SK-N-SH (cell line): ENCODE measurements at regions not wholly inside any gene's neighbourhood (a gene's known extent, or its start where the extent isn't known, plus 50 kb on each side); places are given as distances from the start of the nearest gene placed in this dataset.

Experiments used
- CTCF ChIA-PET: fragments of 300-600, 350-600 bp; formaldehyde crosslinking; extraction: SDS; loops from one replicate; lab custom pipeline; 2021; lab: Yijun Ruan, JAX
- POLR2A ChIA-PET: fragments of 350-600 bp; sonication (Branson Sonifier 250); formaldehyde crosslinking; extraction: SDS; loops from one replicate; lab custom pipeline; 2020; ENCODE audit warnings: antibody characterized with exemption, inconsistent platforms; lab: Yijun Ruan, JAX
- DNase-seq: peaks from one replicate; pipeline ENCODE4 v3.0.0; 2012
- H2AFZ ChIP-seq: fragments of 200-600 bp; sonication (generic); 2 replicates; pipeline ENCODE4 v1.8.1; 2016; ENCODE audit warnings: antibody characterized with exemption, mild to moderate bottlenecking, low read depth
- H3F3A ChIP-seq: fragments of 200-600 bp; sonication (generic); replicated peaks from 2 replicates; pipeline ENCODE3; 2016; ENCODE audit warnings: antibody characterized with exemption, mild to moderate bottlenecking; ENCODE audit not compliant: insufficient read depth
- H3K27ac ChIP-seq, 2 experiments: fragments of 200-500 bp in 1 of 2; fragments of 200-600 bp in 1 of 2; sonication (Bioruptor generic) in 1 of 2; sonication (generic), shearing (Covaris generic) in 1 of 2; 2 replicates each; pipeline versions ENCODE4 v1.5.1 to v1.6.1; 2014 to 2016; ENCODE audit warnings: low read depth in 2 of 2, inconsistent platforms in 1 of 2, low read length in 1 of 2, mild to moderate bottlenecking in 1 of 2, mixed read lengths in 1 of 2
- H3K27me3 ChIP-seq: fragments of 200-600 bp; sonication (generic), shearing (Covaris generic); 2 replicates; pipeline ENCODE4 v1.6.1; 2016; ENCODE audit warnings: mixed run types; ENCODE audit not compliant: insufficient read depth
- H3K36me3 ChIP-seq, 2 experiments: fragments of 200-500 bp in 1 of 2; fragments of 200-600 bp in 1 of 2; sonication (Bioruptor generic) in 1 of 2; sonication (generic) in 1 of 2; replicated peaks in 1 of 2; 2 replicates each; pipeline versions ENCODE3 to v1.5.1; 2014 to 2016; ENCODE audit warnings: low read length in 1 of 2, mild to moderate bottlenecking in 1 of 2; ENCODE audit not compliant: insufficient read depth in 2 of 2, control insufficient read depth in 1 of 2
- H3K4me1 ChIP-seq, 2 experiments: fragments of 200-500 bp in 1 of 2; fragments of 200-600 bp in 1 of 2; sonication (Bioruptor generic) in 1 of 2; sonication (generic), shearing (Covaris generic) in 1 of 2; 2 replicates each; pipeline versions ENCODE4 v1.5.1 to v1.6.1; 2014 to 2016; ENCODE audit warnings: low read depth in 1 of 2, low read length in 1 of 2, mixed run types in 1 of 2; ENCODE audit not compliant: insufficient read depth in 2 of 2, control insufficient read depth in 1 of 2
- H3K4me2 ChIP-seq: fragments of 200-600 bp; sonication (generic), shearing (Covaris generic); 2 replicates; pipeline ENCODE4 v1.6.1; 2017; ENCODE audit warnings: mixed run types
- H3K4me3 ChIP-seq, 2 experiments: fragments of 200-500 bp in 1 of 2; fragments of 200-600 bp in 1 of 2; sonication (Bioruptor generic) in 1 of 2; sonication (generic), shearing (Covaris generic) in 1 of 2; 2 replicates each; pipeline versions ENCODE4 v1.5.1 to v1.8.1; 2014 to 2016; ENCODE audit warnings: low read depth in 2 of 2, inconsistent platforms in 1 of 2, low read length in 1 of 2, mild to moderate bottlenecking in 1 of 2, mixed read lengths in 1 of 2, moderate library complexity in 1 of 2
- H3K79me2 ChIP-seq: fragments of 200-600 bp; sonication (generic); 2 replicates; pipeline ENCODE4 v1.8.1; 2017; ENCODE audit warnings: mild to moderate bottlenecking; ENCODE audit not compliant: insufficient read depth
- H3K9ac ChIP-seq: fragments of 200-600 bp; sonication (generic); 2 replicates; pipeline ENCODE4 v1.6.1; 2017; ENCODE audit warnings: mixed run types
- H3K9me2 ChIP-seq: fragments of 200-600 bp; sonication (generic); 2 replicates; pipeline ENCODE4 v1.6.1; 2017; ENCODE audit warnings: mixed run types
- H3K9me3 ChIP-seq: fragments of 200-600 bp; sonication (generic); 2 replicates; pipeline ENCODE4 v1.6.1; 2017; ENCODE audit warnings: mixed run types, mild to moderate bottlenecking, moderate library complexity
- H4K20me1 ChIP-seq: fragments of 200-600 bp; sonication (generic); 2 replicates; pipeline ENCODE4 v1.6.1; 2017; ENCODE audit warnings: mild to moderate bottlenecking, mixed run types; ENCODE audit not compliant: insufficient read depth
- FOSL2 ChIP-seq: IDR thresholded peaks from 2 replicates; pipeline ENCODE4 v1.4.0; 2012; ENCODE audit warnings: low read depth, mild to moderate bottlenecking, moderate library complexity, borderline replicate concordance
- FOXJ3 ChIP-seq: sonication (generic); formaldehyde crosslinking; IDR thresholded peaks from 2 replicates; pipeline ENCODE4 v1.5.1; 2020; ENCODE audit warnings: mild to moderate bottlenecking, missing genetic modification reagents
- MAX ChIP-seq: IDR thresholded peaks from 2 replicates; pipeline ENCODE4 v1.4.0; 2012; ENCODE audit warnings: low read depth
- NFIC ChIP-seq: IDR thresholded peaks from 2 replicates; pipeline ENCODE4 v1.4.0; 2012; ENCODE audit warnings: borderline replicate concordance
- POLR2AphosphoS5 ChIP-seq: IDR thresholded peaks from 2 replicates; pipeline ENCODE4 v1.6.1; 2012; ENCODE audit warnings: low read depth, low read length
- REST ChIP-seq: IDR thresholded peaks from 2 replicates; pipeline ENCODE4 v1.6.1; 2012; ENCODE audit warnings: mild to moderate bottlenecking, low read depth, low read length, moderate library complexity
- RFX5 ChIP-seq: IDR thresholded peaks from 2 replicates; pipeline ENCODE4 v1.6.1; 2012; ENCODE audit warnings: mild to moderate bottlenecking, improper control_type of control experiment, low read length
- RXRA ChIP-seq: IDR thresholded peaks from 2 replicates; pipeline ENCODE4 v1.4.0; 2012; ENCODE audit warnings: low read depth, mild to moderate bottlenecking, borderline replicate concordance
- SIN3A ChIP-seq: IDR thresholded peaks from 2 replicates; pipeline ENCODE4 v1.6.1; 2012; ENCODE audit warnings: low read depth, mild to moderate bottlenecking, low read length, moderate library complexity, borderline replicate concordance
- SMC3 ChIP-seq: IDR thresholded peaks from 2 replicates; pipeline ENCODE4 v1.6.1; 2012; ENCODE audit warnings: low read depth, low read length, improper control_type of control experiment
- TEAD4 ChIP-seq: IDR thresholded peaks from 2 replicates; pipeline ENCODE4 v1.4.0; 2012; ENCODE audit warnings: mild to moderate bottlenecking, borderline replicate concordance; ENCODE audit not compliant: insufficient read depth
- USF1 ChIP-seq: IDR thresholded peaks from 2 replicates; pipeline ENCODE4 v1.4.0; 2012; ENCODE audit warnings: low read depth, borderline replicate concordance
- YY1 ChIP-seq: IDR thresholded peaks from 2 replicates; pipeline ENCODE4 v1.4.0; 2012; ENCODE audit warnings: low read depth, mild to moderate bottlenecking
- WGBS: methylation state at CpG from one replicate; pipeline ENCODE4 v1.1.6; 2017; ENCODE audit warnings: low lambda C conversion rate; 5-methylcytosine and 5-hydroxymethylcytosine counted together
- TF ChIP-seq, protein P1 (sequence below): IDR thresholded peaks from 2 replicates; pipeline ENCODE4 v1.4.0; 2012; ENCODE audit warnings: low read depth, borderline replicate concordance
- TF ChIP-seq, protein P2 (sequence below): fragments of 150-350 bp; IDR thresholded peaks from 2 replicates; pipeline ENCODE4 v1.6.1; 2016; ENCODE audit warnings: mild to moderate bottlenecking, low read depth, low read length

DNA sequence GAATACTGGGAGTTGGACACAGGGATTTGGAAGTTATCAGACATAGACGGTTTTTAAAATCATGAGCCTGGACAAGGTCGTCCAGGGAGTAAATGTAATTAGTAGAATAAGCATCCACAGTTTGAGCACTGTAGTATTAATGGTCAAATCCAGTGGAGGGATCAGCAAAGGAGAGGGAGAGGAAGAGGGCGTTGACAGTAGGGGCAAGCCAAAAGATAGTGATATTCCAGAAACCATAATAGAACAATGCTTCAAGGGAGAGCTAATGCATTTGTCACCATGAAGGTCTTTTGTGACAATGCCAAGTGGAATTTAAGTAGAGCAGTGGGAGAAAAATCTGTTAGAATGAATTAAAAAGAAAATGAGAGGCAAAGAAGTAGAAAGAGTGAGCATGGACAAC lies 68.9 kb upstream of the SLC5A12 start:
- ChIA-PET POLR2A (no interaction called here), CTCF (interaction anchor here (0.7 kb wide), 1 partner anchor 350 kb away, joined by 3 read pairs; no protein-coding TSS in a partner anchor)
- Histone ChIP-seq H3K27me3 (no peaks in the 10 kb centered on the region), H3K9me2 (peaks cover 3% of the 10 kb centered on the region; the same call in 1 of the 2 replicates), H2AFZ (no peak overlapping the region), H3K4me2 (no peak overlapping the region), H3K4me1 (no peaks in the 10 kb centered on the region), H3K9ac (no peak overlapping the region), H3K4me3 (no peak overlapping the region), H3K79me2 (no peaks in the 10 kb centered on the region), H4K20me1 (no peaks in the 10 kb centered on the region), H3K9me3 (0 out of 2 replicates have a peak, but pooled peaks cover 2% of the 10 kb centered on the region), H3K36me3 (no peaks in the 10 kb centered on the region), H3K27ac (no peak overlapping the region), H3F3A (peaks cover 6% of the 10 kb centered on the region)
- 64% methylated on average over 3 of the region's 3 CpGs for WGBS
- DNase-seq: no peak
- TF ChIP-seq SMC3 (no peak), MAX (no peak), NFIC (no peak), TEAD4 (no peak), YY1 (no peak), FOXJ3 (CRISPR knock-in tag) (no peak), RXRA (no peak), USF1 (no peak), FOSL2 (no peak), REST (no peak), RFX5 (no peak), SIN3A (no peak), POLR2AphosphoS5 (no peak)
- TF ChIP-seq, protein P1, sequence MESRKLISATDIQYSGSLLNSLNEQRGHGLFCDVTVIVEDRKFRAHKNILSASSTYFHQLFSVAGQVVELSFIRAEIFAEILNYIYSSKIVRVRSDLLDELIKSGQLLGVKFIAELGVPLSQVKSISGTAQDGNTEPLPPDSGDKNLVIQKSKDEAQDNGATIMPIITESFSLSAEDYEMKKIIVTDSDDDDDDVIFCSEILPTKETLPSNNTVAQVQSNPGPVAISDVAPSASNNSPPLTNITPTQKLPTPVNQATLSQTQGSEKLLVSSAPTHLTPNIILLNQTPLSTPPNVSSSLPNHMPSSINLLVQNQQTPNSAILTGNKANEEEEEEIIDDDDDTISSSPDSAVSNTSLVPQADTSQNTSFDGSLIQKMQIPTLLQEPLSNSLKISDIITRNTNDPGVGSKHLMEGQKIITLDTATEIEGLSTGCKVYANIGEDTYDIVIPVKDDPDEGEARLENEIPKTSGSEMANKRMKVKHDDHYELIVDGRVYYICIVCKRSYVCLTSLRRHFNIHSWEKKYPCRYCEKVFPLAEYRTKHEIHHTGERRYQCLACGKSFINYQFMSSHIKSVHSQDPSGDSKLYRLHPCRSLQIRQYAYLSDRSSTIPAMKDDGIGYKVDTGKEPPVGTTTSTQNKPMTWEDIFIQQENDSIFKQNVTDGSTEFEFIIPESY: no peak
- TF ChIP-seq, protein P2, sequence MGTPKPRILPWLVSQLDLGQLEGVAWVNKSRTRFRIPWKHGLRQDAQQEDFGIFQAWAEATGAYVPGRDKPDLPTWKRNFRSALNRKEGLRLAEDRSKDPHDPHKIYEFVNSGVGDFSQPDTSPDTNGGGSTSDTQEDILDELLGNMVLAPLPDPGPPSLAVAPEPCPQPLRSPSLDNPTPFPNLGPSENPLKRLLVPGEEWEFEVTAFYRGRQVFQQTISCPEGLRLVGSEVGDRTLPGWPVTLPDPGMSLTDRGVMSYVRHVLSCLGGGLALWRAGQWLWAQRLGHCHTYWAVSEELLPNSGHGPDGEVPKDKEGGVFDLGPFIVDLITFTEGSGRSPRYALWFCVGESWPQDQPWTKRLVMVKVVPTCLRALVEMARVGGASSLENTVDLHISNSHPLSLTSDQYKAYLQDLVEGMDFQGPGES: no peak
